Fibroblast of lung (primary cell): ENCODE measurements at regions not wholly inside any gene's neighbourhood (a gene's known extent, or its start where the extent isn't known, plus 50 kb on each side); places are given as distances from the start of the nearest gene placed in this dataset.

ENCODE experiments used
- DNase-seq, 2 donors: peaks; one replicate each; pipeline versions ENCODE4 v3.0.0 to v3.0.0-alpha.2; 2010; ENCODE audit warnings: low read depth in 2 of 2
- H2AFZ ChIP-seq: 2 replicates; pipeline ENCODE4 v1.5.1; 2012; ENCODE audit warnings: low read length, control low read depth, inconsistent platforms
- H3K27ac ChIP-seq: 2 replicates; pipeline ENCODE4 v1.5.1; 2011; ENCODE audit warnings: low read length, control low read depth; ENCODE audit not compliant: insufficient read depth
- H3K27me3 ChIP-seq: 2 replicates; pipeline ENCODE4 v1.5.1; 2011; ENCODE audit warnings: mild to moderate bottlenecking, low read length; ENCODE audit not compliant: control insufficient read depth, insufficient read depth
- H3K36me3 ChIP-seq: 2 replicates; pipeline ENCODE4 v1.5.1; 2011; ENCODE audit warnings: low read length; ENCODE audit not compliant: control insufficient read depth, insufficient read depth
- H3K4me1 ChIP-seq: 2 replicates; pipeline ENCODE4 v1.5.1; 2011; ENCODE audit warnings: low read length; ENCODE audit not compliant: control insufficient read depth, insufficient read depth; ENCODE audit errors: extremely low read depth
- H3K4me2 ChIP-seq: 2 replicates; pipeline ENCODE4 v1.5.1; 2011; ENCODE audit warnings: low read length, control low read depth; ENCODE audit not compliant: insufficient read depth; ENCODE audit errors: extremely low read depth
- H3K4me3 ChIP-seq, 4 experiments: fragments of 200-600 bp in 1 of 4; sonication (generic) in 1 of 4; replicated peaks in 1 of 4; 2 replicates each; pipeline ENCODE4 v1.5.1; 2011 to 2016; ENCODE audit warnings: low read length in 4 of 4, low read depth in 3 of 4, mild to moderate bottlenecking in 3 of 4, control low read depth in 2 of 4, inconsistent platforms in 1 of 4, mixed read lengths in 1 of 4; ENCODE audit not compliant: insufficient read depth in 1 of 4; ENCODE audit errors: control extremely low read depth in 1 of 4
- H3K79me2 ChIP-seq: 2 replicates; pipeline ENCODE4 v1.5.1; 2012; ENCODE audit warnings: mild to moderate bottlenecking, low read length, inconsistent platforms; ENCODE audit not compliant: control insufficient read depth, insufficient read depth
- H3K9ac ChIP-seq: 2 replicates; pipeline ENCODE4 v1.5.1; 2011; ENCODE audit warnings: mild to moderate bottlenecking, low read length, control low read depth; ENCODE audit not compliant: insufficient read depth
- H3K9me3 ChIP-seq: 2 replicates; pipeline ENCODE4 v1.5.1; 2012; ENCODE audit warnings: low read depth, low read length; ENCODE audit not compliant: control insufficient read depth, insufficient read depth
- H4K20me1 ChIP-seq: 2 replicates; pipeline ENCODE4 v1.5.1; 2011; ENCODE audit warnings: low read length; ENCODE audit not compliant: control insufficient read depth, insufficient read depth; ENCODE audit errors: extremely low read depth
- EZH2 ChIP-seq: IDR thresholded peaks from 2 replicates; pipeline ENCODE4 v1.5.1; 2012; ENCODE audit warnings: low read length, control low read depth, mild to moderate bottlenecking; ENCODE audit errors: missing control alignments
- TF ChIP-seq, protein P1 (sequence below), 2 donors: IDR thresholded peaks in 1 of 2; conservative IDR thresholded peaks in 1 of 2; 1 replicate in 1 of 2; 2 replicates in 1 of 2; pipeline ENCODE4 v1.5.1; 2011 to 2012; ENCODE audit warnings: low read length in 2 of 2, control low read depth in 1 of 2, inconsistent platforms in 1 of 2, low read depth in 1 of 2, mild to moderate bottlenecking in 1 of 2

- Histone ChIP-seq H4K20me1 (no peaks in the 10 kb centered on the region), H3K4me1 (peaks cover 2% of the 10 kb centered on the region), H3K36me3 (no peaks in the 10 kb centered on the region), H3K9me3 (no peaks in the 10 kb centered on the region), H3K27me3 (no peaks in the 10 kb centered on the region), H3K9ac (no peak overlapping the region), H3K4me2 (no peak overlapping the region), H2AFZ (no peak overlapping the region), H3K27ac (no peak overlapping the region), H3K4me3 (no peak overlapping the region), H3K79me2 (no peaks in the 10 kb centered on the region)
- TF ChIP-seq, protein P1, sequence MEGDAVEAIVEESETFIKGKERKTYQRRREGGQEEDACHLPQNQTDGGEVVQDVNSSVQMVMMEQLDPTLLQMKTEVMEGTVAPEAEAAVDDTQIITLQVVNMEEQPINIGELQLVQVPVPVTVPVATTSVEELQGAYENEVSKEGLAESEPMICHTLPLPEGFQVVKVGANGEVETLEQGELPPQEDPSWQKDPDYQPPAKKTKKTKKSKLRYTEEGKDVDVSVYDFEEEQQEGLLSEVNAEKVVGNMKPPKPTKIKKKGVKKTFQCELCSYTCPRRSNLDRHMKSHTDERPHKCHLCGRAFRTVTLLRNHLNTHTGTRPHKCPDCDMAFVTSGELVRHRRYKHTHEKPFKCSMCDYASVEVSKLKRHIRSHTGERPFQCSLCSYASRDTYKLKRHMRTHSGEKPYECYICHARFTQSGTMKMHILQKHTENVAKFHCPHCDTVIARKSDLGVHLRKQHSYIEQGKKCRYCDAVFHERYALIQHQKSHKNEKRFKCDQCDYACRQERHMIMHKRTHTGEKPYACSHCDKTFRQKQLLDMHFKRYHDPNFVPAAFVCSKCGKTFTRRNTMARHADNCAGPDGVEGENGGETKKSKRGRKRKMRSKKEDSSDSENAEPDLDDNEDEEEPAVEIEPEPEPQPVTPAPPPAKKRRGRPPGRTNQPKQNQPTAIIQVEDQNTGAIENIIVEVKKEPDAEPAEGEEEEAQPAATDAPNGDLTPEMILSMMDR (conservative IDR thresholded peaks at IDR 0.05 in 1 of 2, IDR thresholded peaks at IDR 0.05 in 1 of 2; ENCODE audit: low read depth in 1 of 2, low read length in 2 of 2) = no peak
- no peak for TF ChIP-seq EZH2
- no peak for DNase-seq
Measured at GRCh38 chr9:91141407-91141965, 220.2 kb downstream of the AUH start.

GRCh38 chr9:91143162-91143561, 218.6 kb downstream of the AUH start:
- Histone ChIP-seq H3K27ac (no peak overlapping the region), H2AFZ (no peak overlapping the region), H3K4me2 (no peak overlapping the region), H3K27me3 (no peaks in the 10 kb centered on the region), H4K20me1 (no peaks in the 10 kb centered on the region), H3K4me3 (no peak overlapping the region), H3K36me3 (no peaks in the 10 kb centered on the region), H3K79me2 (no peaks in the 10 kb centered on the region), H3K9ac (no peak overlapping the region), H3K9me3 (no peaks in the 10 kb centered on the region), H3K4me1 (peaks cover 2% of the 10 kb centered on the region)
- no peak for DNase-seq
- TF ChIP-seq, protein P1 (conservative IDR thresholded peaks at IDR 0.05 in 1 of 2, IDR thresholded peaks at IDR 0.05 in 1 of 2; ENCODE audit: low read depth in 1 of 2, low read length in 2 of 2) = no peak

DNA sequence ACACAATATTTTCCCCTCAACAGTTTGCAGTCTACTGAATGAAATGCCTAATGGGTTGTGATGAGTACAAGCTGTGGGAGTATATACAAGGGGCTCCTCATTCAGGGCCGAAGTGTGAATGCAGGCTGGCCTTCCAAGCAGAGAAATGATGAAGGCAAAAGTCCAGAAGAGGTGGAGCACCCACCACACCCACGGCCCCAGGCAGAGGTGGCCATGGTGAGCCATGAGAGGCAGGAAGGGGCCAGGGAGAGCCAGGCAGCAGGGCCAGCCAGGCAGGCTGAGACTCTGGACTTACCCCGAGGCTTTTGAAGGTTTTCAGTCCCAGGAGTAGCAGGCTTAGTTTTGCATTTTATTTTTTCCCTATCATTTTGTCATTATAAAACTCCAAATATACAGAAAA, 218.1 kb downstream of the AUH start:
- Histone ChIP-seq H4K20me1 (no peaks in the 10 kb centered on the region), H3K9ac (no peak overlapping the region), H3K79me2 (no peaks in the 10 kb centered on the region), H3K4me3 (no peak overlapping the region), H3K9me3 (no peaks in the 10 kb centered on the region), H3K36me3 (no peaks in the 10 kb centered on the region), H2AFZ (no peak overlapping the region), H3K4me1 (peaks cover 2% of the 10 kb centered on the region), H3K27ac (no peak overlapping the region), H3K4me2 (no peak overlapping the region), H3K27me3 (no peaks in the 10 kb centered on the region)
- DNase-seq = no peak
- TF ChIP-seq, protein P1 (conservative IDR thresholded peaks at IDR 0.05 in 1 of 2, IDR thresholded peaks at IDR 0.05 in 1 of 2; ENCODE audit: low read depth in 1 of 2, low read length in 2 of 2) = no peak
- TF ChIP-seq EZH2 = no peak
